HUDEP-2 (cell line): ENCODE measurements at regions not wholly inside any gene's neighbourhood (a gene's known extent, or its start where the extent isn't known, plus 50 kb on each side); places are given as distances from the start of the nearest gene placed in this dataset.

Experiments
- DNase-seq, 76 experiments: peaks; one replicate each; lab custom pipeline; 2025; ENCODE audit not compliant: unreplicated experiment in 76 of 76; lab: John Stamatoyannopoulos, UW

DNA sequence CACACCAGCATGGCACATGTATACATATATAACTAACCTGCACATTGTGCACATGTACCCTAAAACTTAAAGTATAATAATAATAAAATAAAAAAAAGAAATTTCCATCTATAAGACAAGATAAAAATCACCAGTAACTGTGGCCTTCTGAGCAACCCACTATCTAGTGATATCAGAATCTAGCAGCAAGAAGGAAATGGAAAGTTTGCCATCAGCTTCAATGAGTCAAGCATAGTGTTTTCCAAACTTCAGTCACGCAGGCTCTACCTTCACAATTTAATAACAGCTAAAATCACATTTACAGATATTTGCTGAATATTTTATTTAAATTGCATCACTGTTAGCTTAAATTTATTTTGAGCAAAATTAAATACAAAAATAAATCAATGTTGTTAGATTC is 345.3 kb upstream of the CD180 start:
- DNase-seq: no peak

DNA sequence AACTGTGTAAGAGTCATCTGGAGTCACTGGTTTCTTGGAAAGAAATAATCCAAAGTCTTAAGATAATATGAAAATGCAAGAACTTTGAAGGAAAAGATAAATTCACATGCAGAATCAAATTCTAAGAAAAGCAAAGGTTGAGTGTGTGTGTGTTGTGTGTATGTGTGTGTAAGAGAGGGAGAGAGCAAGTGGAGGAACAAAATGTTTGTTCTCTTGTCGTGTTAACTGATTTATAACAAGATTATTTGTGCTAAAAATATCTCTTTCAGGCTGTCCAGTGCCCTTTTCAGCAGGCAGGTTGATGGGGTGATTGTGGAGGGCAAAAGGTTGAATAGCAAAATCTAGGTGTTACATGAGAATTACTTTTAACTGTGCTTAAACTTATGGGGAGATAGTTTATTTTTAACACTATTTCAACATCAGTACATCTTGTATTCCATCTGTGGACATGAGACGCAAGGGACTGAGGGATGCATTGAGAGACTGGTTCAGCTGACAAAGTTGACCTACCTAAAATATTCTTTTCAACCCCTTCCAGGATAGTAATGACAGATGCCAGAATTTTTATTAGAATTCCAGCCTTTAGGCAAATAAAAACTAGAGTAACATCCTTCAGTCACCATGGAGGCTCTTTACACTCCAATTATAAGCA is 342.4 kb upstream of the CD180 start:
- DNase-seq: no peak

DNA sequence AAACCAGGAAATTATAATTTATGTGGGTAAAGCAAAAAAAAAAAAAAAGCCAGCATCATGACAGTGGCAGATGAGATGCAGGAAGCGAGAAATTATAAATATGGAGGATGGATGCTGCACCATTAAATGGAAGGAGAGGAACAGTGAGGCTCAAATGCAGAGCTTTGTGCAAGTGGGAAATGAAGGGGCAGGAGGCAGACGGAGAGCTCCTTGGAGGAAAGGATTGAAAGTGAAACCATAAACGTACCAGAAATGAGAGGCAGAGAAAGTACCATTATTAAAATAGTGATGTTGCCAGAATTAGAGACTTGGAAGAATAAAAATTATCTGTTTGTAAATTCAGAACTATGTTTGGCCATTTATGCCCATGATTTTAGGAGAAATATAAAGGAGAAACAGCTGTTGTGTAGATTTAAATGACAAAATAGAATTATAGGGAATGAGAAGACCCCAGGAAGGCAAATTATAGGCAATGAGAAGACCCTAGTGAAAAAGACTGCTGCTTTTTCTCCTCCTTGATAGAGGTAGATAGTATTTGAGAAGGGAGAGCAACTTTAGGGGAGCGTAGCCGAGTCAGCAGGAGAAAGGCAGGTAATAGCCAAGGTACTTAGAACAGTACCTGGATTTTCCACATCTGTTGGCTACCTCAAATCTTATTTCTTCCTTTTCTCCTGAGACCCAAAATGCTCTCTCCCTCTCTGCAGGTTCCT is 341.0 kb upstream of the CD180 start:
- no peak for DNase-seq

DNA sequence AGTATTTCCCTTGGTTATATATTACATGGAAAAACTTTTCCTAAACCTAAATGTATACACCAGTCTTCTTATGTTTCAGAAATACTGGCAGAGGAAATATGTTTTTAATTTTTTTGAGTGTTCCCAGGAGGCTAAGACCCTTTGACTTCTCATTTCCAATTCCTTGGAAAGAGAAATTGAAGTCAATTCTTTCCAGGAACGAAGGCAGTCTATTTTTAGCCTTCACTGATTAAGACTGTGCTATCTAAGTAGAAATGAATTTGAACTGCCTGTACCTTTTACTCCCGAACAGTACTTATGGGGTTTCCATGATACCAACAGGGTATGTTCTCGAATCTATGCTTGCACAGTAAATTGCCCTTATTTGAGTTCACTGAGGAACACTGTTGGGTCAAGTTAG is 340.3 kb upstream of the CD180 start:
- DNase-seq: no peak

DNA sequence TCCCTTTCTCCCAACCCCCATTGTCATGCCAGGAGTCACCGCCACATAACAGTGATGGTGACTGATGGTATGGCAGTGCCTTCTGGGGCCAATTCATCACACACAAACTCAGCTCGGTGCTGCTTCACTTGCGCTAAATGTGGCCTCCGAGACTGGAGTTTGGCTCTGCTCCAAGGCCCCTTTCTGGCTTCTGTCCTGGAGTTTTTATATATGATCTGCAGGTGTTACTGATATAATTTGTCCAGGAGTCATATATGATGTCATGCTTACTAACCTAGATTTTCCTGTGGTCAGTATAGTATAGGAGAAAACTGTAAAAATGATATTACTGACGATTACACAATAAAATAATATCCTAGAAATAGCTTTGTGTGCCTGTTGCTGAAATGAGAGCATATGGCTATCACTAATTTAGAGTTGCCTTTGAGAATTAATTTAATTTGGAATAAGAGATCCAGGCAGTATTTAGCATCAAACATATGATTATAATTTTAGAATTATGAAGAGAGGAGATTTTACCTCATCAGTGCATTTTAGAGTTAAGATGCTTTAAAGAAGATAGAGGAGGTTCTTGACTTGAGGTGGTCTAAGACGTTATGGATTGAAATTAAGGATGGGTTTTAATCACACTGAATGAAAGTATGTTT is 334.1 kb upstream of the CD180 start:
- DNase-seq: no peak

DNA sequence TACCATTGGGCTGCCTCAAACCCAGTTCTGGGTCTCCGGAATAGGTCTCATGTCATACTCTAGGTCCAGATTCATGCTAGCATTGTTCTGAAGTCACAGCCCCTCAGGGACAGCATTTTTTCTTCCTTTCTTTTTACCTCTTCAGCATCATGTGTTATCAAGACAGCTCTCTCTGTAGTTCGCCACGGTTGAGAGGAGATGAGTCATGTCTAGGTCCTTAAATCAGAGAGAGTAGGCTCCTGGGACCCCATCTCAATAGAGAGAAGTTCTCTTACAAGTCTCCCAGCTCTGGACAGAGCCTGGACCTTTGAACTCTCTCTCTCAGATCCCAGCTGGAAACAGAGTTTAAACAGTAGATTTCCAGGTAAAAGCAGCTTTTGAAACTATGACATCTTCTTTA is 332.4 kb upstream of the CD180 start:
- no peak for DNase-seq

DNA sequence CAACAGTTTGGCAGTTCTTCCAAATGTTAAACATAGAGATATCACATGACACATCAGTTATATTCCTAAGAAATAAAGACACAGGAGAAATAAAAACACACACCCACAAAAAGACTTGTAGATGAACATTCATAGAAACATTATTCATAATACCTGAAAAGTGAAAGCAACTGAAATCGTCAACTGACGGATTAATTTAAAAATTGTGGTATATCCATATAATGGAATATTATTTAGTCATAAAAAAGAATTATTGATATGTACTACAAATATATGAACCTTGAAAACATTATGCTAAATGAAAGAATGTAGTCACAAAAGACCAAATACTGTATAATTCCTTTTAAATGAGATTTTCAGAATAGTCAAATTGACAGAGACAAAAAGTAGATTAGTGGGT is 330.2 kb upstream of the CD180 start:
- no peak for DNase-seq

DNA sequence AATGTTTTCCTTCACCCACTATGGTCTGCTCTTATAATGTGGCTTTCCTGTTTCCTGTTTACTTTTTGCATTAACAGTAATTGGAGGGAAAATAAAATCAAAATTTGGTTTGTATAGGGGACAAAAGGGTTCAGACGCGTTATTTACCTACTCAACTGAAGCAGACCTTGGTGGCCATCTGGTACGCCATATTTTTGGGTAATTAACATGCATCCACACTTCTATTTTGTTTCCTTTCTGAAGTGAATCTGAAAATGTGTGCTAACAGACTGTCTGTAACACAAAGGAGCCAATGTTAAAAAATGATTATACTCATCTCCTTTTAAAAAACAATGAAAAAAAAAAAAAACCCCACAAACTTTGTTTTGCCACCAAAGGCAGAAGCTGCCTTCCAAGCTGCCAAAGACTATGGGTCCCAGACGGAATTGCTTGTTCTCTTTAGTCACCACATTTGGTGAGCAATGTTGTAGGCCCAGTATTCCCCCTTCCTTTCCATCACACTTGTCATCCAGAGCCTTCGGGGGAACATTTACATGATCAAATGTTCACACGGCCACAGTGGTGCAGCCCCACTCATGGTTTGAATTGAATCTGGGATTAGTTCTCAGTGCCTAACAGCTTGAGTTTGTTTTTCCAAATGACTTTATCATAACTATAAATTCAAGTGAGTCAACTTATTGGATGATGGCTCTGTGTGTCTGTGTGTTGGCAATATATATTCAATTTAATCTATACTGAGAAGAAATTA is 323.7 kb upstream of the CD180 start:
- no peak for DNase-seq

DNA sequence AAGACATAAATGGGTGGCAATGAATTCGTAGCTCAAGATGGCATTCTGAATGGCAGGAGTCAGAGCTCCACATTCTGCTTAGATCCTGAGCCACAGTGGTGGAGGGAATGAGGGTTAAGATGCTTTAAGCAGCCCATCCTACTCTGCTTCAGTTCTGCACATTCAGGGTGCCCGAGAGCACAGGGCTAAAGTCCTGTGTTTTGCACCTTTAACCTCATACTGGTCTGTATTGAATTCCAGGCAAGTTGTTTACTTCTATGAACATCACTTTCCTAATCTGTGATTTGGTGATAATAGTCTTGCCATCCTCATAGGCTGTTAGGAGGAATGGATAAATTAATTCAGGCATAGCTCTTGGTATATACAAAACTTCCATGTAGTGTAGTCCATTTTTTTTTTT is 321.6 kb upstream of the CD180 start:
- no peak for DNase-seq

DNA sequence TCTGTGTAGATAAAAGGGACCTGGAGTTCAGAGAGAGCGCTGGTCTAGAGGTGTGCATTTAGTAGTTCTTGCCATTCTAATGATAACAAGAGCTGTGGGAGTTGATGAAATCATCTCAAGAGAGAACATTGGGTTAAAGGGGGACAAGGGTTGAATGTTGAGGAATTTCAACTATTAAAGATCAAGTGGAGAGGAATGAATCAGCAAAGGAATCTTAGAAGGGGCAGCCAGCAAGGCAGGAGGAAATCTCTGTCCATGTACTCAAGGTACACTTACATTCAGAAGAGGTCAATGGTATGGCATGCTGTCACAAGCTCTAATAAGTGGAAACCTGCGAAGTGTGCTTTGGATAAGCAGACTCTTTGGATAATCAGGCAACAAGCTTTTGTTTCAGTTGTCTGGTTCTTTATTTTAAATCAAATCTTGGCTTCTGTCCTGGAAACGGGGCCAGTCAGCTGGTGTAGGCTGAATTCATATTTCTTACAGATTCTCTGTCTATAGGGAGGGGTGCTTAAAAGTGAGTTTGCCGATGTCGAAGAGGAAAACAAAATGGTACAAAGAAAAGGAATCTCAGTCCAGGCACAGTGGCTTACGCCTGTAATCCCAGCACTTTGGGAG is 320.5 kb upstream of the CD180 start:
- DNase-seq: no peak

DNA sequence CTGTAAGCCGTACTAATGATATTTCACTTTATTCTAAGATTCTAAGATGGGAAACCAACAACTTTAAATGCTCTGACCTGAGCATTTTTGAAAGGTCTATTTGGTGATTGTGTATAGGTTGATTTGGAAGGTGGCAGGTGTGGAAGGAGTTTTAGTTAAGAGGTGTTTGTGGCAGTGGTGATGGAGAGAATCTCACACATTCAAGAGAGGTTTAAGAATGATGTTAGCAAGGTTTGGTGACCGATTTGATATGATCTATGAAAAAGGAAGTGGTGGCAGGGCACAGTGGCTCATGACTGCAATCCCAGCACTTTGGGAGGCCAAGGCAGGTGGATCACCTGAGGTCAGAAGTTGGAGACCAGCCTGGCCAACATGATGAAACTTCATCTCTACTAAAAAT is 319.2 kb upstream of the CD180 start:
- DNase-seq: no peak

DNA sequence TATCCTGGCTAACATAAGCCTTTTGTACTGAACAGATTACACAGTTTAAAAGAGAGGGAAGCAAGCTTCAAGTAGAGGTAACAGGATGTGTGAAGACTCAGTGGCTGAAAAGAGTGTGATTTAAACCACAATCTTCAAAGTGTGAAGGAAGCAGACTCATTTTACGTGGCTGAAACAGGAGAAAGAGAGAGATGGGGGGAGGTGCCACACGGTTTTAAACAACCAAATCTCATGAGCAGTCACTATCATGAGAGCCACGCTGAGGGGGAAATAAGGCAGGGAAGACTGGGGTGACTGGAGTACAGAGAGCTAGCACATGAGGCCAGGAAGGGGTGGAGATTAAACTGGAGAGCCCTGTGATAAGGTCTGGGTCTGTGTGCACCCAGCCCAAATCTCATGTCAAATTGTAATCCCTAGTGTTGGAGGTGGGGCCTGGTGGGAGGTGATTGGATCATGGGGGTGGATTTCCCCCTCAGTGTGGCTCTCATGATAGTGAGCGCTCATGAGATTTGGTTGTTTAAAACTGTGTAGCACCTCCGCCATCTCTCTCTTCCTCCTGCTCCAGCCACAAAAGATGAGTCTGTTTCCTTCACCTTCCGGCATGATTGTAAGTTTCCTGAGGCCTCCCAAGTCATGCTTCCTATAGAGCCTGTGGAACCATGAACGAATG is 318.6 kb upstream of the CD180 start:
- DNase-seq: no peak

DNA sequence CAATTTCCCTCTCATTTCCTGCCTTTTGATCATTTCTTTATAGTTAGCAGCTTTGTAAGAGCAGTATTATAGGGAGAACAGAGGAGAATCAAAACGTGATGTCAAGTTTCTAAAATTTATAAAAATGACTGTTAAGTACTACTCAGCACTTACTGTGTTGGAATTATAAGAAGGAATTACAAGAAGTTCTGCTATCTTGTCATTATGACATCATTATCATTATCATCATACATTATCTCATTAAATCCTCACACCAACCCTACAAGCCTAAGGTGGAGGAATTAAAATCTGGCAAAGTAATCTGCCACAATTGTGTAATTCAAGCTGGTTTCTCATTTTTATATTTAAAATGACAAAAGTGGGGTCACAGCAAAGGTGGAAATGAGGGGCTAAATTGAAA is 316.2 kb upstream of the CD180 start:
- no peak for DNase-seq

DNA sequence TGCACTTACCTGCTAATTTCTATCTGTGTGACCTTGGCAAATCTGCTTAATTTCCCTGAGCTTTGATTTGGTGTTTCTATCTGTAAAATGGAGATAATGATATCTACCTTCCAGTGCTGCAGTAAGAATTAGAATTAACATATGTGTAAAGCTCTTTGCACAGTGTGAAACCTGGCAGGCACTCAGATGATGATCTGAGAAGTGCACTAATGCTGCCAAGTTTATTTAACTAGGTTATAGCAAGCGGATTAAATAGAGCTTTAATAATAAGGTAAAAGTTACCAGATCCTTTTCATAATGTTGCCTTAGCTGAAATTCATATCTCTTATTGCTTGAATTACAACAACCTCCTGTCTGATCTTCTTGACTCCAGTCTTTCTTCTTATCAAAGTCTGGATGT is 315.3 kb upstream of the CD180 start:
- DNase-seq: no peak

DNA sequence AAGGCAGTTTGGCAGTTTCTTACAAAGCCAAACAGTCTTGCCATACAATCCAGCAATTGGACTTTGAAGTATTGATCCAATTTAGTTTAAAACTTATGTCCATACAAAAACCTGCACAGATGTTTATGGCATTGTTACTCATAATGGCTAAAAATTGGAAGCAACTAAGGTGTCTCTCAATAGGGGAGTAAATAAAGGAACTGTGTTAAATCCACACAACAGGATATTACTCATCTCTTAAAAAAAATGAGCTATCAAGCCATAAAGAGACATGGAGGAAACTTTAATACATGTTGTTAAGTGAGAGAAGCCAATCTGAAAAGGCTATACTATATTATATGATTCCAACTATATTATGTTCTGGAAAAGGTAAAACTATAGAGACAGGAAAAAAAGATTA is 313.6 kb upstream of the CD180 start:
- DNase-seq: no peak

DNA sequence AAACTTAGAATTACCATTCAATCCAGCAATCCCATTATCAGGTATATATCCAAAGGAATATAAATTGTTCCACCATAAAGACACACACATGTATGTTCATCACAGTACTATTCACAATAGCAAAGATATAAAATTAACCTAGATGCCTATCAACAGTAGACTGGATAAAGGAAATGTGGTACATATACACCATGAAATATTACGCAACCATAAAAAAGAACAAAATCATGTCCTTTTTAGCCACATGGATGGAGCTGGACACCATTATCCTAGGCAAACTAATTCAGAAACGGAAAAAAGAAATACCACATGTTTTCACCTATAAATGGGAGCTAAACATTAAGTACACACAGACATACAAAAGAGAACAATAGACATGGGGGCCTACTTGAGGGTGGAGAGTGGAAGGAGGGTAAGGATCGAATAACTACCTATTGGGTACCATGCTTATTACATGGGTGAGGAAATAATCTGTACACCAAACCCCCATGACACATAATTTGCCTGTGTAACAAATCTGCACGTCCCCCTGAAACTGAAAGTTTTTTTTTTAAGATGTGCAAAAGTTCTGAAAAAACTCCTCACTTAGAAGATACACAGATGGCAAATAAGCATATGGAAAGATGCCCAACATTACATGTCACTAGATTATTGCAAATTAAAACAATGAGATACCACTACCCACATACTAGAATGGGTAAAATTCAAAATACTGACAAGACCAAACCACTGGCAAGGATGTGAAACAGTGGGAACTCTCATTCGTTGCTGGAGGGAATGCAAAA is 313.0 kb upstream of the CD180 start:
- no peak for DNase-seq

DNA sequence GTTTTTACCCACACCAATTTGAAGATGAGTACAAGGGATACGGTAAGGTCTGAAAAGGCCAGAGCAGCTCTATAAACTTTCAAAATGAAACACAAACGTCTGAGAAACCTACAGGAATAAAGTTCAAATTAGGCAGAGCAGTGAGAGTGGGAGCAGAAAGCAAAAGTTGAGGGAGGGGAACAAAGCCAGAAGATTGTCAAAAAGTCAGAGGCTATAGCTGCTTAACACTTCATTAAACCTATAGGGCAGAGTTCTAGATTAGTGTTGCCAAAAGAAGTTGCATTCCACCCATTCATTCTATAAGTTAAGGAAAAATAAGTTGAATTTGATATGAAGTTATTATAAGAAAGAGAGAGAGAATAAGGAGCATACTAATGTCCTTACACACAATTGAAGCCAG is 309.6 kb upstream of the CD180 start:
- no peak for DNase-seq

DNA sequence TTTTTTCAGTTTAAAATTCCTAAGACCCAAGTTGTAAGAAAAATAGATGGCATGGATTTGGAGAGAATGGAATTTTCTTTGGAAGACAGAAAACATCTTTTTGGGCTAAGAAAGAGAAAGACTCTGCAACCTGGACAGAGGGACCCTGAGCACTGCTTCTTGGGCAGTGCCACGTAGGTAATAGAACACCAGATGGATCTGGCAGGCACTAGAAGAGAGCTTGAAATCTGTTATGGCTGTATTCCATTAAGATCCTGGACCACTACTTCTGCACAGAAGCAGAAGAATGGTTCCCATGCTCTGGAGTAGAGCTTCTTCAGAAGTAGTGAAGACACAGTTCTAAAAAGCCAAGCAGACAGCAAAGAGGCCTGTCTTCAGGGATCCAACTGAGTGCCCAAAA is 306.4 kb upstream of the CD180 start:
- DNase-seq: no peak

DNA sequence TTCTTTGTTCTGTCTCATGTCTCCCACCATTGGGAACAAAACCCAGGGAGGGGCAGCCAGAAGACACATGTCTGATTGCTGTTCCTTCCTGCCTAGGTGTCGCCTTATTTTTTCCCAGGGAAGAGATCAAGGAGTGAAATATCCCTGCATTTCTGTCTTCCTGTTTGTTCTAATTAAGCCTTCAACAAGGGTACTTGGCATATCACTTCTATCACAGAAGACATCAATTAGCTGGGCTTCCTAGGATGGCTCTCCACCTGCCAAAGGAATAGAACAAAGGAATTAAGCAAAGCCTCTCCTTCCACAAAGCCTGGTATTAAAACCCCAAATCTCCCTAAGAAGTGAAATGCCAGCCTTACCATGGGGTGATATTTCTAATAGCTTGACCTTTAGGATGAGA is 299.5 kb upstream of the CD180 start:
- DNase-seq: no peak

DNA sequence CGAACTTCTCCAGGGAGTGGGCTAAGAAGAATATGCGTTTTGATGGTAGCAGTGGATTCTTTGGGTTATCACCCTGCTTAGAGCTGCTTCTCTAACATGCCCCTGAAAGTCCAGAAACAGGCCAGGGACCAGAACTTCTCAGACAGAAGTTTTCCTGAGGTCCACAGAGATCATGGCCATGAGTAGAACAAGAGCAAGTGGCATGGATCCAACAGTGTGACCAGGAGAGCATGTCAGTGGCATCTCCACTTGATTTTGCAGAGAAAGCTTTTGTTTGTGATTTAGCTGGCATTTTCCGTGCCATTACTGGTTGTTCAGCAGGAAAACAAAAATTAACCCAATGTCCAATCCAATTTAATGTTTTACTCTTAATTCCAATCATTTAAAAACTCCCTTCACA is 298.5 kb upstream of the CD180 start:
- DNase-seq: no peak
